HG03280 (cell line): ENCODE measurements at regions not wholly inside any gene's neighbourhood (a gene's known extent, or its start where the extent isn't known, plus 50 kb on each side); places are given as distances from the start of the nearest gene placed in this dataset.
"Not testable (repeated sequence)": the region's sequence is repeated elsewhere in the genome, so short reads cannot be mapped to it uniquely, and the experiment has no call there.

Experiments used
- ATAC-seq: cut with Tn5 transposase; IDR thresholded peaks from one replicate; pipeline ENCODE4 v1.9.1; 2021; ENCODE audit warnings: mild to moderate bottlenecking, moderate library complexity; ENCODE audit not compliant: unreplicated experiment

DNA sequence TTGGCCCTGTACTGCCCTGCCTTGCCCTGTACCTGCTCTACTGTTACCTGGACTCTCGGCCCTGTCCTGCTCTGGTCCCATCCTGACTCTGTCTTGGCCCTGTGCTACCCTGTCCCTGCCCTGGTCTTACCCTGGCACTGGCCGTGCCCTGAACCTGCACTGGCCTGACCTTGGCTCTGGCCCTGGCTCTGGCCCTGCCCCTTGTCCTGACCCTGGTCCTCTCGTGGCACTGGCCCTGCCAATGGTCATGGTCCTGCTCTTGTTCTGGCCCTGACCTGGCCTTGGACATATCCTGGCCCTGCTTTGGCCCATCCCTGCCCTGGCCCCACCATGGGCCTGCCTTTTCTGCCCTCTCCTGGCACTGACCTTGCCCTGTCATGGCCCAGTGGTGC is 251.3 kb downstream of the TP53TG3F start:
- not testable (repeated sequence) for ATAC-seq

DNA sequence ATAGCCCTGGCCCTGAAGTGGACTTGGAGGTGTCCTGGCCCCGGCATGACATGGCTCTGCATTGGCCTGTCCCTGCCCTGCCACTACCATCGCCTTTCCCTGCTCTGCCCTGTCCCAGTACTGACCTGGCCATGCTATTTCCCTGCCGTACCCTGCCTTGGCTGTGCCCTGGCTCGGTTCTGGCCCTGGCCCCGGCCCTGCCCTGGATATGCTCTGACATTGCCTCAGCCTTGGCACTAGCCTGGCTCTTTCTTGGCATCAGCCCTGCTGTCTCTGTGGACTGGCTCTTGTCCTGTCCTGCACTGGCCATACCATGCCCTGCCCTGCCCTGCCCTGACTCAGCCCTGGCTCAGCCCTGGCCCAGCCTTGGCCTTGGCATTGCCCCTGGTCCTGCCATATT is 252.2 kb downstream of the TP53TG3F start:
- not testable (repeated sequence) for ATAC-seq

DNA sequence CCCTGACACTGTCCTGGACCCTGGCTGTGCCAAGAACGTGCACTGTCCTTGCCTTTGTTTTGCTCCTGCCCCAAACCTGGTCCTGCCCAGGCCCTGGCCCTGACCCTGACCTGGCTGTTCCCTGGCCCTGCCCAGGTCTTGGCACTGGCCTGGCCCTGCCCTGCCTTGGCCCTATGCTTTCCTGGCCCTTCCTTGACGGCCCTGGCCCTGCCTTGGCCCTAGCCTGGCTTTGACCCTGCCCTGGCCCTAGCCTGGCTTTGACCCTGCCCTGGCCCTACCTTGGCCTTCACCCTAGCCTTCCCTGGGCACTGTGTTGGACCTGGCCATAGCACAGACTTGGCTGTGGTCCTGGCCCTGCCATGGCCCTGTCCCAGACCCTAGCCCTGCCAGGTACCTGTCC is 252.9 kb downstream of the TP53TG3F start:
- ATAC-seq: not testable (repeated sequence)

GRCh38 chr16:33712851-33713709 is 253.7 kb downstream of the TP53TG3F start:
- not testable (repeated sequence) for ATAC-seq

DNA sequence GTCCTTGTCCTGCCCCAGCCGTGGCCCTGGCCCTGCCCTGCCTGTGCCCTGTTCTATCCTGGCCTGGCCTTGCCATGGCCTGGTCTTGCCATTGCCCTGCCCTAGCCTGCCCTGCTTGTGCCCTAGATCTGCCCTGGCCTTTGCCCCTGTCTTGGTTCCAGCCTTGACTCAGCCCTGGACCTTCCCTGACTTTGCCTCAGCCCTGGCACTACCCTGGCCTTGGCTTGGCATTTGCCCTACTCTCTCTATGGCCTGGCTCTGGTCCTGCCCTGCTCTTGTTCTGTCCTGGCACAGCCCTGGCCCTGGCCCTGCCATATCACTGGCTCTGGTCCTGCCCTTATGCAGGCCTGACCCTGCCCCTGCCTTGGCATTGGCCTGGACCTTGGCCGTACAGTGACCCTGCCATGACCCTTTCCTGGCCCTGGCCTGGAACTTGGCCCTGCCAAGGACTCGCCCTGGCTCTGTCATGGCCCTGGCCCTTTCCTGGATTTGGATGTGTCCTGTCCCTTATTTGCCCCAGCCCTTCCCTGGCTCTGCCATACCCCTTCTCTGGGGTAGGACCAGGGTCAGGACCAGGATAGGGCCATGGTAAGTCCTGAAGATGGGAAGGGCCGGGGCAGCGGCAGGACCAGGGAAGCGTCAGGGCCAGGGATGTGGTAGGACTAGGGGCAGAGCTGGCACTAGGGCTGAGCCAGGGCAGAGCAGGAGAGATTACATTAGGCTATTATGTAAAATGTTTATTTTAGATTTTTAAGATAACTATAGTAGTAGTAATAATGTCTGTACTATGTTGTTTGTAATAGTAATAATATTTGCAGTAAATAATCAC is 254.5 kb downstream of the TP53TG3F start:
- ATAC-seq: not testable (repeated sequence)

DNA sequence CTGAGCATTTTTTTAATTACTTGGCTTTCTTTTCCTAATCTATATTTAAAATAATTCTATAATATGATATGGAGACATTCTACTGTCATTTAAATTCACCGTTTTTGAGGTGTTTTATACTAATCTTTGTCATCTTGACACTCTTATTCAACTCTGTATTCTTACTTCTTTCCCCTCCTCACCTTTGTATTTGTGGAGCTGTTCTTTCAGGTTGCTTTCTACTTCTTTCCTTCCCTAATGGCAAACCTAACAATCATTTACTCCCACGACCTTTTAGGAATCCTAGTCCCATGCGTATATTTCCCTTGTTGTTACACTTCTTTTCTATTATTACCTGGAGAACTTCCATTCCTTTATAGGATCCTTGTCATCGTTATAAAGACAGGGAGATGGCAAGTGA is 271.8 kb downstream of the TP53TG3F start:
- ATAC-seq: not testable (repeated sequence)

DNA sequence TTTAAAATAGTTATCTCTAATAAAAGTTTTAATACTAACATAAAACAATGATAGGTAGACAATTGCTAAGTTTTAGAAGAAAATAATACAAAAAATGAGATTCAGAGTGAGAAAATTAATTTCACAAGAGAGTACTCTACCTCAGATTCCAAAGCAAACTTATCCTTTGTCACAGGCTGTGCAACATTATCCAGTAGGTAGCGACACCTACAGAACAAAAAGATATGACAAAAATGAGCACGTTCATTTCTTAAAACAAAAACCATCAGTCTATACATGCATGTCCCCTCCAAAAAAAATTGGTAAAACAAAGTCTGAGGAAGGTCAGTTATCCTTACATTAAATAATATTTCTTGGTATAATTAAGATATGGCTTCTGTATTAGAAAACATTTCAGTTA is 275.2 kb downstream of the TP53TG3F start:
- ATAC-seq: not testable (repeated sequence)

GRCh38 chr16:33766869-33767765 is 307.7 kb downstream of the TP53TG3F start:
- ATAC-seq: not testable (repeated sequence)

GRCh38 chr16:33768710-33769109 is 309.3 kb downstream of the TP53TG3F start:
- not testable (repeated sequence) for ATAC-seq

GRCh38 chr16:33769180-33769846 is 309.9 kb downstream of the TP53TG3F start:
- not testable (repeated sequence) for ATAC-seq

DNA sequence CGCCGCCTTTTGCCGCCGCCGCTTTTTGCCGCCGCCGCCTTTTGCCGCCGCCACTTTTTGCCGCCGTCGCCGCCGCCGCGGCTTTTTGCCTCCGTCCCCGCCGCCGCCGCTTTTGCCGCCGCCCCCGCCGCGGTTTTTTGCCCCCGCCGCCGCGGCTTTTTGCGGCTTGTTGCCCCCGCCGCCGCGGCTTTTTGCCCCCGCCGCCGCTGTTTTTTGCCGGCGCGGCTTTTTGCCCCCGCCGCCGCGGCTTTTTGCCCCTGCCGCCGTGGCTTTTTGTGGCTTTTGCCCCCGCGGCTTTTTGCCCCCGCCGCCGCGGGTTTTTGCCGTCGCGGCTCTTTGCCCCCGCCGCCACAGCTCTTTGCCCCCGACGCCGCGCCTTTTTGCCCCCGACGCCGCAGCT is 311.1 kb downstream of the TP53TG3F start:
- ATAC-seq: not testable (repeated sequence)

DNA sequence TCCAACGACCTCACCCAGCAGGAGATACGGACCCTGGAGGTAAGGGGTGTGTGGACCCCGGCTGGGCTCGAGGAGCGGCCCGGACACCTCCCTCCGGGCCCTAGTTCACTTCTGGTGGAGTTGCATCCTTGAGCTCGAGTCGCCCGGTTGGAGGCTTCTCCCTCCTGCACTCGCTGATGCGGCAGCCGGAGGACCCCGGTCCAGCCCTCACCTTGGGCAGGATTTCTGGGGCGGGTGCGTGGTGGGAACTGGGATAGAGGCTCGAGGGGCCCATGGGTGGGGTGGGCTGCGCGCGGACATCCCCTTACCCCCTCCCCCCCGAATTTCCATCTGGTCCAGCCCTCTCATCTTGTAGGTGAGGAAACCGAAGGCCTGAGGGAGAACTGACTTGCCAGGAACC is 311.8 kb downstream of the TP53TG3F start:
- not testable (repeated sequence) for ATAC-seq

DNA sequence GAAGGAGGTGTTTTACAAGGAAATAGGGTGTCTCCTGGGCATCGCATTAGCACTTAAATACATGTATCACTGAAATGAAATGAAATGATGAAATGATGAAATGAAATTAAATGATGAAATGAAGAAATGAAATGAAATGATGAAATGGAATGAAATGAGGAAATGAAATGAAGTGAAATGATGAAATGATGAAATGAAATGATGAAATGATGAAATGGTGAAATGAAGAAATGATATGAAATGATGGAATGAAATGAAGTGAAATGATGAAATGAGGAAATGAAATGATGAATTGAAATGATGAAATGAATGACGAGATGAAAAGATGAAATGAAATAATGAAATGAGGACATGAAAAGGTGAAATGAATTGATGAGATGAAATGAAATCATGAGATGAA is 314.6 kb downstream of the TP53TG3F start:
- ATAC-seq: not testable (repeated sequence)

GRCh38 chr16:33774724-33775123 is 315.3 kb downstream of the TP53TG3F start:
- ATAC-seq: not testable (repeated sequence)

DNA sequence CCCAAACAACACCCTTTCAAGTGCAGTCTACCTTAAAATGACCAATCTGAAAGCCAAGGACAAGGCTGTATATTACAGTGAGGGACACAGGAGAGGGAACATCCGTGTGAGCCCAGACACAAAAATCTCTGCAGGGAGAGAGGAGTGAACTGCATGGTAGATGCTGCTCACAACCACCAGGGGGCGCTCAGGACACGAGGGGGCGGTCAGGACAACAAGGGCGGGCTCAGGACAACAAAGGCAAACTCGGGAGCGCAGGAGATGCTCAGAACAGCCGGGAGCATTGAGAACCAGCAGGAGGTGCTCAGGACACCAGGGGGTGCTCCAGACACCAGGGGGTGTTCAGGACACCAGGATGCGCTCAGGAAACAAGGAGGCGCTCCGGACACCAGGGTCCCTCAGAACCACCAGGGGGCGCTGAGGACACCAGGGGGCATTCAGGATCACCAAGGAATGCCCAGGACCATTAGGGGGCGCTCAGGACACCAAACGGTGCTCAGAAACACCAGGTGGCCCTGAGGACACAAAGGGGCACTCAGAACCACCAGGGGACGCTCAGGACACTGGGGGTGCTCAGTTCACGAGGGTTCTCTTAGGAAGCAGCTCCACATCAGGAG is 357.0 kb downstream of the TP53TG3F start:
- ATAC-seq: not testable (repeated sequence)

DNA sequence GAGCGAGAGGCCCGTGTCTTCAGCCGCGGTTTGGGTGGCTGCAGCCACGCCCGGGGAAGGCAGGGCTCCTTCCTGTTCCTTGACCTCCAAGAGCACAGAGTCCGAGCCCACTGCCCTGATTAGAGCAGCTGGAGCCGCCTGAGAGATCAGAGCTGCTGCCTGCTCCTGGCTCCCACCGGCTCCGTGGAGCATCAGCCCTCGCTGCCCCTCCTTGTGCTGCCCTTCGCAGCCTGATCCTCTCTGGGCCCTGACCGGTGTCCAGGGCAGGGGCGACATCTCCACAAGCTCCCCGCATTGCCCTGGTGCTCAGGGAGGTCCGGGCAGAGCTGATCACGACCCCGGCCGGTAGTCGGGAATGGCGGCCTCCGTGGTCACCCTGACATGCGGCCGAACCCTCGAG is 365.3 kb downstream of the TP53TG3F start:
- ATAC-seq: not testable (repeated sequence)

DNA sequence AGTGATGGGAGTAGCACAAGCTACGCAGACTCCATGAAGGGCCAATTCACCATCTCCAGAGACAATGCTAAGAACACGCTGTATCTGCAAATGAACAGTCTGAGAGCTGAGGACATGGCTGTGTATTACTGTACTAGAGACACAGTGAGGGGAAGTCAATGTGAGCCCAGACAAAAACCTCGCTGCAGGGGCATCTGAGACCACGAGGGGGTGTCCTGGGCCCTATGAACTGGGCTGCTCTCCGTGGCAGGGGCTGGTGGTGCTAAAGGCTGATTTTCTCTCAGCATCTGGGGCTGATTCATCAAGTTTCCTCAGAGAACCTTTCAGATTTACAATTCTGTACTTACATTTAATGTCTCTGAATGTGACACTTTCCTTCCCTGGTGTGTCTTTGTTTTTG is 368.1 kb downstream of the TP53TG3F start:
- not testable (repeated sequence) for ATAC-seq

DNA sequence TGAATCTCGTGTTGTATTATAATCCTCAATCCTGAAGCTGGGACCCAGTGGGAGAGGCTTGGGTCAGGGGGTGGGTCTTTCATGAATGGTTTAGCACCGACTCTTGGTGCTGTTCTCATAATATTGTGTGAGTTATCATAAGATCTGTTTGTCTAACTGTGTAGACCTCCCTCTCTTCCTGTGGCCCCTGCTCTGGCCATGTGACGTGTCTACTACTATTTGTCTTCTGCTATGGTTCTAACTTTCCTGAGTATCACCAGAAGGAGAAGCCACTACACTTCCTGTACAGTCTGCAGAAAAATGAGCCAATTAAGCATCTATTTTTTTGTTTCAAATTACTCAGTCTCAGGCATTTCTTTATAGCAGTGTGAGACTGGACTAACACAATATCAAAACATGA is 379.7 kb downstream of the TP53TG3F start:
- not testable (repeated sequence) for ATAC-seq

DNA sequence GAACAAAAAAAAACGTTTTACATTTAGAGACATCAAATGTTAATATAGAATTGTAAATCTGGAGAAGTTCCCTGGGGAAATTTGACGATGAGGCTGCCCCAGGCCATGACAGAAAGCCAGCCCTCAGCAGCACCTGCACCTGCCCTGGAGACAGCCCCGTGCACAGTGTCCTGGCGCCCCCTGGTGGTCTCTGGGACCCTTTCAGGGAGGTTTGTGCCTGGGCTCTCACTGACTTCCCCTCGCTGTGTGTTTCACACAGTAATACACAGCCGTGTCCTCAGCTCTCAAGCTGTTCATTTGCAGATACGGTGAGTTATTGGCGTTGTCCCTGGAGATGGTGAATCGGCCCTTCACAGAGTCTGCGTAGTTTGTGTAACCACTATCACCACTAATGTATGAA is 385.1 kb downstream of the TP53TG3F start:
- ATAC-seq: not testable (repeated sequence)
